PC-3 (cell line): ENCODE measurements at regions not wholly inside any gene's neighbourhood (a gene's known extent, or its start where the extent isn't known, plus 50 kb on each side); places are given as distances from the start of the nearest gene placed in this dataset.

Source experiments
- ATAC-seq: fragments of 200-7000 bp; cut with Tn5 transposase; 2 replicates; pipeline ENCODE4 v1.9.1; 2020; ENCODE audit warnings: mild to moderate bottlenecking, moderate library complexity
- BruUV-seq: library from RNA; stranded (reverse); fragments of 400-500 nt; replicated peaks from 2 replicates; lab custom pipeline; 2021; lab: Mats Ljungman, UMichigan
- CTCF ChIA-PET: fragments of 300-600 bp; sonication (Branson Sonifier 250); formaldehyde crosslinking; loops from one replicate; lab custom pipeline; 2022; ENCODE audit warnings: antibody characterized with exemption; lab: Charles Lee
- POLR2A ChIA-PET: fragments of 300-600 bp; sonication (Branson Sonifier 250); formaldehyde crosslinking; loops from one replicate; lab custom pipeline; 2022; ENCODE audit warnings: antibody characterized with exemption; ENCODE audit not compliant: unreplicated experiment; lab: Charles Lee
- DNase-seq: peaks from one replicate; pipeline ENCODE4 v3.0.0-alpha.2; 2015
- H2AFZ ChIP-seq: fragments of 300-600 bp; sonication (generic); 2 replicates; pipeline ENCODE4 v1.6.0; 2016; ENCODE audit warnings: antibody characterized with exemption, low read length
- H3F3A ChIP-seq: fragments of 300-600 bp; sonication (generic); one replicate; pipeline ENCODE4 v1.6.0; 2017; ENCODE audit warnings: antibody characterized with exemption, low read length, control low read depth, mild to moderate bottlenecking; ENCODE audit not compliant: unreplicated experiment
- H3K27ac ChIP-seq: fragments of 300-600 bp; sonication (generic); 2 replicates; pipeline ENCODE4 v1.5.1; 2016; ENCODE audit warnings: mild to moderate bottlenecking, low read length
- H3K27me3 ChIP-seq: fragments of 300-600 bp; sonication (generic); 2 replicates; pipeline ENCODE4 v1.6.1; 2016; ENCODE audit warnings: low read length, mixed read lengths
- H3K36me3 ChIP-seq: fragments of 300-600 bp; sonication (generic); 2 replicates; pipeline ENCODE4 v1.6.1; 2016; ENCODE audit warnings: low read depth, mixed run types, low read length, mixed read lengths
- H3K4me1 ChIP-seq: fragments of 300-600 bp; sonication (generic); 2 replicates; pipeline ENCODE4 v1.5.1; 2016; ENCODE audit warnings: low read length; ENCODE audit not compliant: insufficient read depth
- H3K4me2 ChIP-seq: fragments of 300-600 bp; sonication (generic); 2 replicates; pipeline ENCODE4 v1.6.0; 2016; ENCODE audit warnings: low read length
- H3K4me3 ChIP-seq: fragments of 300-600 bp; sonication (generic); 2 replicates; pipeline ENCODE4 v1.5.1; 2016; ENCODE audit warnings: mild to moderate bottlenecking, low read length, mixed read lengths
- H3K79me2 ChIP-seq: fragments of 300-600 bp; sonication (generic); 2 replicates; pipeline ENCODE4 v1.6.1; 2017; ENCODE audit warnings: low read length, mixed read lengths
- H3K9ac ChIP-seq: fragments of 300-600 bp; sonication (generic); 2 replicates; pipeline ENCODE4 v1.6.0; 2016; ENCODE audit warnings: mild to moderate bottlenecking, low read length
- H3K9me2 ChIP-seq: fragments of 300-600 bp; sonication (generic); replicated peaks from 2 replicates; pipeline ENCODE4 v1.6.1; 2016; ENCODE audit warnings: mixed run types, low read length, mixed read lengths
- H3K9me3 ChIP-seq: fragments of 300-600 bp; sonication (generic); 2 replicates; pipeline ENCODE4 v1.6.1; 2016; ENCODE audit warnings: low read length, mixed read lengths
- H4K20me1 ChIP-seq: fragments of 300-600 bp; sonication (generic); 2 replicates; pipeline ENCODE4 v1.6.1; 2016; ENCODE audit warnings: low read length, mixed read lengths
- EZH2 ChIP-seq: fragments of 300-600 bp; sonication (generic); IDR thresholded peaks from one replicate; pipeline ENCODE4 v1.6.1; 2017; ENCODE audit warnings: antibody characterized with exemption, mild to moderate bottlenecking, low read length; ENCODE audit not compliant: unreplicated experiment
- EZH2phosphoT487 ChIP-seq: fragments of 300-600 bp; sonication (generic); IDR thresholded peaks from 2 replicates; pipeline ENCODE4 v1.6.1; 2018; ENCODE audit warnings: mild to moderate bottlenecking, antibody characterized with exemption, low read length, borderline replicate concordance
- intact Hi-C: fragments of 100-400 bp; cut with micrococcal nuclease; formaldehyde crosslinking; loops from 2 replicates; pipeline ENCODE4 v1.9.0; 2023
- TF ChIP-seq, protein P1 (sequence below): fragments of 300-600 bp; sonication (generic); conservative IDR thresholded peaks from 2 replicates; pipeline ENCODE4 v1.5.1; 2017; ENCODE audit warnings: antibody characterized with exemption, low read depth, mild to moderate bottlenecking, low read length

GRCh38 chr5:61697809-61698558 is 365.9 kb downstream of the ZSWIM6 start:
- no peak for DNase-seq
- no TSS peak for BruUV-seq
- H3K9me3 ChIP-seq = no peaks in the 10 kb centered on the region
- H3K9me2 ChIP-seq = no peaks in the 10 kb centered on the region
- POLR2A ChIA-PET = no interaction called here
- intact Hi-C loops = no loop called here
- H4K20me1 ChIP-seq = no peaks in the 10 kb centered on the region
- 0 out of 2 replicates have a peak, but pooled peaks cover 3% of the 10 kb centered on the region for H3K27me3 ChIP-seq
- no peak overlapping the region for H3K4me2 ChIP-seq
- no peak overlapping the region for H3K9ac ChIP-seq
- no peak overlapping the region for H3K27ac ChIP-seq
- H3K36me3 ChIP-seq = no peaks in the 10 kb centered on the region
- H3K4me3 ChIP-seq = no peak overlapping the region
- CTCF ChIA-PET = no interaction called here
- TF ChIP-seq EZH2phosphoT487 (no peak), EZH2 (no peak)
- TF ChIP-seq, protein P1, sequence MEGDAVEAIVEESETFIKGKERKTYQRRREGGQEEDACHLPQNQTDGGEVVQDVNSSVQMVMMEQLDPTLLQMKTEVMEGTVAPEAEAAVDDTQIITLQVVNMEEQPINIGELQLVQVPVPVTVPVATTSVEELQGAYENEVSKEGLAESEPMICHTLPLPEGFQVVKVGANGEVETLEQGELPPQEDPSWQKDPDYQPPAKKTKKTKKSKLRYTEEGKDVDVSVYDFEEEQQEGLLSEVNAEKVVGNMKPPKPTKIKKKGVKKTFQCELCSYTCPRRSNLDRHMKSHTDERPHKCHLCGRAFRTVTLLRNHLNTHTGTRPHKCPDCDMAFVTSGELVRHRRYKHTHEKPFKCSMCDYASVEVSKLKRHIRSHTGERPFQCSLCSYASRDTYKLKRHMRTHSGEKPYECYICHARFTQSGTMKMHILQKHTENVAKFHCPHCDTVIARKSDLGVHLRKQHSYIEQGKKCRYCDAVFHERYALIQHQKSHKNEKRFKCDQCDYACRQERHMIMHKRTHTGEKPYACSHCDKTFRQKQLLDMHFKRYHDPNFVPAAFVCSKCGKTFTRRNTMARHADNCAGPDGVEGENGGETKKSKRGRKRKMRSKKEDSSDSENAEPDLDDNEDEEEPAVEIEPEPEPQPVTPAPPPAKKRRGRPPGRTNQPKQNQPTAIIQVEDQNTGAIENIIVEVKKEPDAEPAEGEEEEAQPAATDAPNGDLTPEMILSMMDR = no peak
- no peak for ATAC-seq
- no peak overlapping the region for H2AFZ ChIP-seq
- H3F3A ChIP-seq = no peaks in the 10 kb centered on the region
- H3K4me1 ChIP-seq = no peaks in the 10 kb centered on the region
- H3K79me2 ChIP-seq = no peaks in the 10 kb centered on the region

- TF ChIP-seq, protein P1 = no peak
- TF ChIP-seq EZH2phosphoT487 = no peak
- no peak for TF ChIP-seq EZH2
- ChIA-PET CTCF (no interaction called here), POLR2A (no interaction called here)
- intact Hi-C loops = no loop called here
- H3K4me2 ChIP-seq = no peak overlapping the region
- no peak overlapping the region for H2AFZ ChIP-seq
- no peak overlapping the region for H3K27ac ChIP-seq
- ATAC-seq (no peak), DNase-seq (no peak)
- no peaks in the 10 kb centered on the region for H3K4me1 ChIP-seq
- no peaks in the 10 kb centered on the region for H3K79me2 ChIP-seq
- no peaks in the 10 kb centered on the region for H4K20me1 ChIP-seq
- H3K9me3 ChIP-seq = no peaks in the 10 kb centered on the region
- no peaks in the 10 kb centered on the region for H3F3A ChIP-seq
- no peak overlapping the region for H3K4me3 ChIP-seq
- BruUV-seq = no TSS peak
- no peak overlapping the region for H3K9ac ChIP-seq
- peaks cover 10% of the 10 kb centered on the region; the same call in 1 of the 2 replicates for H3K27me3 ChIP-seq
- no peaks in the 10 kb centered on the region for H3K9me2 ChIP-seq
- no peaks in the 10 kb centered on the region for H3K36me3 ChIP-seq
These were observed 370.0 kb downstream of the ZSWIM6 start for GRCh38 chr5:61701877-61702602.

GRCh38 chr5:61702784-61703183 is 370.7 kb downstream of the ZSWIM6 start:
- H3K4me3 ChIP-seq = no peak overlapping the region
- no TSS peak for BruUV-seq
- ATAC-seq (no peak), DNase-seq (no peak)
- no peak overlapping the region for H3K9ac ChIP-seq
- peaks cover 10% of the 10 kb centered on the region; the same call in 1 of the 2 replicates for H3K27me3 ChIP-seq
- H2AFZ ChIP-seq = no peak overlapping the region
- no peaks in the 10 kb centered on the region for H3K79me2 ChIP-seq
- intact Hi-C loops = no loop called here
- no peaks in the 10 kb centered on the region for H3K9me2 ChIP-seq
- CTCF ChIA-PET = no interaction called here
- H3K36me3 ChIP-seq = no peaks in the 10 kb centered on the region
- H3K4me1 ChIP-seq = no peaks in the 10 kb centered on the region
- no peak overlapping the region for H3K4me2 ChIP-seq
- no peaks in the 10 kb centered on the region for H4K20me1 ChIP-seq
- no peaks in the 10 kb centered on the region for H3K9me3 ChIP-seq
- TF ChIP-seq EZH2phosphoT487 = no peak
- TF ChIP-seq EZH2 = no peak
- TF ChIP-seq, protein P1 = no peak
- no peaks in the 10 kb centered on the region for H3F3A ChIP-seq
- H3K27ac ChIP-seq = no peak overlapping the region
- POLR2A ChIA-PET = no interaction called here
